GM23248 (cell line): ENCODE measurements at regions not wholly inside any gene's neighbourhood (a gene's known extent, or its start where the extent isn't known, plus 50 kb on each side); places are given as distances from the start of the nearest gene placed in this dataset.

Source experiments
- EZH2 ChIP-seq: fragments of 200-600 bp; sonication (generic); IDR thresholded peaks from 2 replicates; pipeline ENCODE4 v1.6.1; 2018; ENCODE audit warnings: antibody characterized with exemption, mild to moderate bottlenecking; ENCODE audit not compliant: insufficient read depth, poor library complexity, severe bottlenecking
- EZH2phosphoT487 ChIP-seq: fragments of 200-600 bp; sonication (generic); IDR thresholded peaks from 2 replicates; pipeline ENCODE4 v1.6.1; 2018; ENCODE audit warnings: antibody characterized with exemption, moderate library complexity, mild to moderate bottlenecking, low read depth; ENCODE audit not compliant: insufficient read depth

DNA sequence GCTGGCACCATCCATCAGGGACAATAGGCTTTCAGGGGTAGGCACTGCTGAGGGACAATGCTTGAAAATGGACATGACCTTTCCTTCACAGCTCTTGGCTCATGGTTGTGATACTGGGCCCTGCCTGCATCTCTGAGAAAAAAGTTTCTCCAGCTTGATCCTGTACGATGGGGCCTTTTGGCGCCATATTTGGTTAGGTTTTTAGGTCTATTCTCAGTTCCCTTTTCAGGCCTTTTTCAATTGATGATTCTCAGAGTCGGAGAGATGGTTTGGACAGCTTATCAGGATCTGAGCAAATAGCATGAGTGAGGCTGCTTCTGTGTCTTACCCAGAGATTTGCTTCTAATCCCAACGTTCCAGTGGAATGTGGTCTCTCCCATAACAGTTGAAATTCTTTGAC lies 141.6 kb downstream of the ZNF518B start:
- TF ChIP-seq EZH2phosphoT487 (no peak), EZH2 (no peak)
